HG03039 (cell line): ENCODE measurements at regions not wholly inside any gene's neighbourhood (a gene's known extent, or its start where the extent isn't known, plus 50 kb on each side); places are given as distances from the start of the nearest gene placed in this dataset.
"Not testable (repeated sequence)": the region's sequence is repeated elsewhere in the genome, so short reads cannot be mapped to it uniquely, and the experiment has no call there.

Experiments
- ATAC-seq: cut with Tn5 transposase; IDR thresholded peaks from one replicate; pipeline ENCODE4 v1.9.1; 2021; ENCODE audit warnings: mild to moderate bottlenecking, moderate library complexity; ENCODE audit not compliant: unreplicated experiment

GRCh38 chr18:27585602-27586173, 400.6 kb upstream of the CHST9 start:
- ATAC-seq, result no peak

GRCh38 chr18:27583466-27583865, 398.4 kb upstream of the CHST9 start:
- no peak for ATAC-seq

- no peak for ATAC-seq
Measured at GRCh38 chr18:27582760-27583412, 397.8 kb upstream of the CHST9 start.

GRCh38 chr18:27581296-27581904, 396.3 kb upstream of the CHST9 start:
- ATAC-seq, result no peak

- ATAC-seq, result no peak
Measured at GRCh38 chr18:27579364-27579763, 394.3 kb upstream of the CHST9 start.

- ATAC-seq, result no peak
Measured at GRCh38 chr18:27577752-27578151, 392.6 kb upstream of the CHST9 start.

- no peak for ATAC-seq
Measured at GRCh38 chr18:27577265-27577664, 392.2 kb upstream of the CHST9 start.

GRCh38 chr18:27567434-27567833, 382.3 kb upstream of the CHST9 start:
- ATAC-seq, result no peak

GRCh38 chr18:27564066-27564465, 379.0 kb upstream of the CHST9 start:
- no peak for ATAC-seq

GRCh38 chr18:27558388-27559155, 373.5 kb upstream of the CHST9 start:
- ATAC-seq, result no peak

- no peak for ATAC-seq
Measured at GRCh38 chr18:27556741-27557140, 371.6 kb upstream of the CHST9 start.

- no peak for ATAC-seq
Measured at GRCh38 chr18:27549335-27550039, 364.4 kb upstream of the CHST9 start.

- ATAC-seq, result no peak
Measured at GRCh38 chr18:27546991-27547390, 361.9 kb upstream of the CHST9 start.

- ATAC-seq, result no peak
Measured at GRCh38 chr18:27544206-27544605, 359.1 kb upstream of the CHST9 start.

- no peak for ATAC-seq
Measured at GRCh38 chr18:27541293-27541692, 356.2 kb upstream of the CHST9 start.

GRCh38 chr18:27540111-27540510, 355.0 kb upstream of the CHST9 start:
- no peak for ATAC-seq

- no peak for ATAC-seq
Measured at GRCh38 chr18:27528925-27529521, 343.9 kb upstream of the CHST9 start.

- no peak for ATAC-seq
Measured at GRCh38 chr18:27527856-27528255, 342.7 kb upstream of the CHST9 start.

GRCh38 chr18:27520401-27520800, 335.3 kb upstream of the CHST9 start:
- ATAC-seq, result no peak

GRCh38 chr18:27510036-27510633, 325.0 kb upstream of the CHST9 start:
- ATAC-seq, result not testable (repeated sequence)
